ENCODE measurements at regions not wholly inside any gene's neighbourhood (a gene's known extent, or its start where the extent isn't known, plus 50 kb on each side); places are given as distances from the start of the nearest gene placed in this dataset.

DNA sequence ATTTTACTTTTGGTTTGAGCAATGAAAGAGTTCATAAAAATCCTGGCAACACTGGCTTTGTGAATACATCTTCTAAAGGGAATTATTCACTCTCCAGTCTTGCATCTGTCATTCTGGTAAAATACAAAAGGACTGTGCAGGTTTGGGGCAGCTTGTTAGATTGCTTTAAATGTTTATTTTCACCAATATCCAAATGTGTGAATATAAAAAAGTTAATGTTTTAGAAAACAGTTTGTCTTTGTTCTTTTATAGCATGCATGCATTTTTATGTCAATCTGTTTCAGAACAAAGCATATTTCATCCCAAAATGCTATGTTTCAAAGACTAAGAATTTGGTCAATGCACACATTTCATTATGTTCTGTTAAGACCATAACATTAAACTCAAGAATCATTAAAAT lies 1145.4 kb downstream of the OLFM4 start:
- H3K4me2 ChIP-seq (ENCODE audit: low read length), result no peak overlapping the region
- TF ChIP-seq CTCF (IDR thresholded peaks at IDR 0.05; ENCODE audit: poor library complexity, severe bottlenecking), result no peak
- no peak for TF ChIP-seq REST (IDR thresholded peaks at IDR 0.05; ENCODE audit: borderline replicate concordance)
- TF ChIP-seq RAD21 (conservative IDR thresholded peaks at IDR 0.05), result no peak
- no peak for TF ChIP-seq EP300 (conservative IDR thresholded peaks at IDR 0.05; ENCODE audit: poor library complexity, severe bottlenecking)
- TF ChIP-seq MXI1 (conservative IDR thresholded peaks at IDR 0.05; ENCODE audit: poor library complexity, severe bottlenecking), result no peak
- no peak for TF ChIP-seq TAF1 (IDR thresholded peaks at IDR 0.05; ENCODE audit: low read depth)
- no peak for TF ChIP-seq EZH2 (IDR thresholded peaks at IDR 0.05; ENCODE audit: borderline replicate concordance, insufficient read depth, low read length, poor library complexity, severe bottlenecking)
- no peak for TF ChIP-seq POLR2AphosphoS5 (IDR thresholded peaks at IDR 0.05)
- TF ChIP-seq SMC3 (conservative IDR thresholded peaks at IDR 0.05; ENCODE audit: poor library complexity), result no peak
- H3K9me3 ChIP-seq (ENCODE audit: low read length), result no peaks in the 10 kb centered on the region
- H3K36me3 ChIP-seq (ENCODE audit: insufficient read depth, low read length), result no peaks in the 10 kb centered on the region
- no peaks in the 10 kb centered on the region for H3K79me2 ChIP-seq (replicated peaks; ENCODE audit: insufficient read depth, low read length)
- no peak overlapping the region for H3K27ac ChIP-seq (ENCODE audit: low read length)
- no peaks in the 10 kb centered on the region for H3F3A ChIP-seq (ENCODE audit: insufficient read depth, low read length, poor library complexity, severe bottlenecking)
- no peak overlapping the region for H3K9ac ChIP-seq (ENCODE audit: low read length)
- no peak overlapping the region for H3K4me3 ChIP-seq (ENCODE audit: low read length)
- H3K9me2 ChIP-seq (ENCODE audit: insufficient read depth, low read length), result no peaks in the 10 kb centered on the region
- no peak overlapping the region for H2AFZ ChIP-seq (ENCODE audit: low read depth, low read length)
- H3K27me3 ChIP-seq (ENCODE audit: insufficient read depth, low read depth, low read length), result no peaks in the 10 kb centered on the region
- H4K20me1 ChIP-seq (ENCODE audit: insufficient read depth), result no peaks in the 10 kb centered on the region

- no peak overlapping the region for H3K4me2 ChIP-seq (ENCODE audit: low read length)
Measured at GRCh38 chr13:54175466-54175865, 1146.9 kb downstream of the OLFM4 start.

More at GRCh38 chr13:54175466-54175865, 1146.9 kb downstream of the OLFM4 start:
- TF ChIP-seq CTCF (IDR thresholded peaks at IDR 0.05; ENCODE audit: poor library complexity, severe bottlenecking) (no peak), SMC3 (conservative IDR thresholded peaks at IDR 0.05; ENCODE audit: poor library complexity) (no peak), RAD21 (conservative IDR thresholded peaks at IDR 0.05) (no peak), MXI1 (conservative IDR thresholded peaks at IDR 0.05; ENCODE audit: poor library complexity, severe bottlenecking) (no peak), POLR2AphosphoS5 (IDR thresholded peaks at IDR 0.05) (no peak), REST (IDR thresholded peaks at IDR 0.05; ENCODE audit: borderline replicate concordance) (no peak), EZH2 (IDR thresholded peaks at IDR 0.05; ENCODE audit: borderline replicate concordance, insufficient read depth, low read length, poor library complexity, severe bottlenecking) (no peak), TAF1 (IDR thresholded peaks at IDR 0.05; ENCODE audit: low read depth) (no peak), EP300 (conservative IDR thresholded peaks at IDR 0.05; ENCODE audit: poor library complexity, severe bottlenecking) (no peak)
- H3K36me3 ChIP-seq (ENCODE audit: insufficient read depth, low read length), result no peaks in the 10 kb centered on the region
- H3K79me2 ChIP-seq (replicated peaks; ENCODE audit: insufficient read depth, low read length), result no peaks in the 10 kb centered on the region
- H4K20me1 ChIP-seq (ENCODE audit: insufficient read depth), result no peaks in the 10 kb centered on the region
- H3F3A ChIP-seq (ENCODE audit: insufficient read depth, low read length, poor library complexity, severe bottlenecking), result no peaks in the 10 kb centered on the region
- no peak overlapping the region for H3K4me3 ChIP-seq (ENCODE audit: low read length)
- no peaks in the 10 kb centered on the region for H3K9me2 ChIP-seq (ENCODE audit: insufficient read depth, low read length)
- H3K9me3 ChIP-seq (ENCODE audit: low read length), result no peaks in the 10 kb centered on the region
- no peak overlapping the region for H3K9ac ChIP-seq (ENCODE audit: low read length)
- H3K27ac ChIP-seq (ENCODE audit: low read length), result no peak overlapping the region
- no peaks in the 10 kb centered on the region for H3K27me3 ChIP-seq (ENCODE audit: insufficient read depth, low read depth, low read length)
- no peak overlapping the region for H2AFZ ChIP-seq (ENCODE audit: low read depth, low read length)
